NCI-H2107 treated with DMSO at 0.1 percent for 48 hours (cell line): ENCODE measurements at regions not wholly inside any gene's neighbourhood (a gene's known extent, or its start where the extent isn't known, plus 50 kb on each side); places are given as distances from the start of the nearest gene placed in this dataset.

Experiments used
- DNase-seq: peaks from one replicate; lab custom pipeline; 2025; ENCODE audit not compliant: unreplicated experiment; lab: John Stamatoyannopoulos, UW

DNA sequence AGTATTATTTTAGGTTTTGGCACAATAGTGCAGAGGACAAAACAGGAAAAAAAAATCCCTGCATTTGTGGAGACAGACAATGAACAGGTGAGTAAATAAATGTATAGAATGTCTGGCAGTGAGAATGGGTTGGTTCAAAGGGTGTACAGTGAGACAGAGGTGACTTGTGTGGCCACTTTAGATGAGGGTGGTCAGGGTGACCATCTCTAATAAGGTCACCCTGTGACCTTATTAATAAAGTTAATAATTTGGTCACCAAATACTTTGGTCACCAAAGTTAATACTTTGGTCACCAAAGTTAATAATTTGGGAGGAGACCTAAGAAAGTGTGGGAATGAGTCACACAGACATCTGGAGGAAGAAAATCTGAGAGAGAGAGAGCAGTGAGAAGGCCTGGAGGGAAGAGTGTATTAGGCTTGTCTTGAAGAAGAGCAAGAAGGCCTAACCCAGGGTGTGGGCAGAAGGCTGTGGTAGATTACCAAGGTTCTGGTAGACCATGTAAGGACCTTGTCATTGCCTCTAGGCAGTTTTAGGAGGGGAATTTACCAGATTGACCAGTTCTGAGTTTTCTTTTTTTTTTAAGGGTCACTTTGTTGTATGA lies 1368.4 kb upstream of the CELF4 start:
- DNase-seq: no peak

DNA sequence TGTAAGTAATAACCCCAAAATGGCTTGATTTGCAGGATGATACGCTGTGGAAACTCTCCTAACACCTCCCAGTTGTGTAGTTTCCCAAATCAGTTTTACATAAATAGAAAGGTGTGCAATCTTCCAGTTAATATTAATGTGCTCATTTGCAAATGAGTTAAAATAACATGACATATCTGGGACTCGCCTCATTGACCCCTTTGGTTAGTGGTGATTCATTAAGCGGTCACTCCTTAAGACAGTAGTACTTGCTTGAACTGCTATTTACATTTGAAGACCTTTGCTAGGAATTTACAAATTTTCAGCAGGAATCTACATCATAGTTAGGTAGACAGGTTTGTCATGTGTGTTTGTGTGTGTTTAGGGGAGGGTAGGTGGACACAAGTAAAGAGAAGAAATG lies 1367.7 kb upstream of the CELF4 start:
- no peak for DNase-seq

DNA sequence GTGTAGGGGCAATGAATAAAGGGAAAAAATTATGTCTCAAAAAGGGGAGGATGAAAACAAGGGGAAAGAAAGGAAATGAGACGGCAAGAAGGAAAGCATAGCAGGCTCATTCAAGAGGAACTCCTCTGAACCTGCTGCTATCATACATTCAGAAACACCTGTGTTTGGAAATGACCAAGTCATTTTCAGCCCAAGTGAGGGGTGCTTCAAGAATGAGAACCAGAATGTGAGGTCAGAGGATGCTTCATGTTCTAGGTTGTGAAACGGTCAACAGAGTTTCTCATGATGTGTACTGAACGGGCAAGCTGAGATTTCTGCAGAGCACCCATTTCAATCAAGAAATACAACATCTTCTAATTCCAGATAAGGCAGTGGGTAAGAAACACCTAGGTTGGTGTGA lies 1367.2 kb upstream of the CELF4 start:
- DNase-seq: no peak

DNA sequence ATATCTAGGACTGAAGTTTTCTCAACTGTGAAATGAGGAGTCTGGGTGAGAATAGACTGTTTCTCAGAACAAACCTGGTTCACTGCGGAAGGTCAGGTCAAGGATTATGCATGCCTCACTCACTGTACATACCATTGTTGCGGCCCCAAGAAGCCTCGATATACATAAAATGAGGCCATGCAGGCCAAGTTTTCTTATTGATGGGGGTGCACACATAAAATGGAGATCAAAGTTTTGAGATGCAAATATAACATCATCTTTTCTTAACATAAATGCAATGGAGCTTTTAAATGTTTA lies 1366.1 kb upstream of the CELF4 start:
- no peak for DNase-seq

DNA sequence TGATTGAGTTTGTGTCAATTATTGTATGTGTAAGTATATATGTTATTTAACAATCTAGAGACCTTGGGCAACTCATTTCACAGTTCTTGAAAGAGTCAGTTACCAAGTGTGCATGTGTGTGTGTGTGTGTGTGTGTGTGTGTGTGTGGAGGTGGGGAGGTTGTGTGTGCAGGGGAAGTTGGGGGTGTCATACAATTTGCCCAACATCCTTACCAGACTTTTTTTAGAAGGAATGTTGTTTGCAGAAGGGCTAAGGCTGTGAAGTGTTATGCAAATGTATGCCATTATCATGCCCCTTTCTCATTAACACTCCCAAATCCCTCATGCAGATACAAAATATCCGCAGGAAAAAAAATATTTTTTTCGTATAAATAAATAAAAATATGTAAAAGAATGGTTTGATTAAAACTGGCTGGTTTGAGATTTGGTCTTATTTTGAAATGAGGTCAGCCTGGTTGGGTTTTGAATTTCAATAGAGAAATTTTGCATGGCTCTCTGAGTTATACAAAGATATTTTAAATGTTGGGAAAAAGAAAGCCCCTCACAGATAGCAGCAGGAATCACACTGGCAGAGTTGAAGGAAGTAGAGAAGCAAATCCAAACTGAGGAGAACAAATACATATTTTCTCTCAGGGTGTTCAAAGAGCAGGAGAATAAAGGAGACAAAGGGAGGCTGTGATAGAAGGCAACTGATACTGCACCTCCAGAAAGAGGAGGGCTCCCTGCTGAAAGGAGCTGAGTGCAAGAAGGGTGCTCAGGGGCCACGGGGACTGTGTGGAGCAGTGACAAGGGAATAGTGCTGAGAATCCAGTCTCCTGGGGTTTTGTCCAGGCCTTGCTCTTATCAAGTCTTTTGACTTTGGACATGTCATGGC lies 1365.5 kb upstream of the CELF4 start:
- no peak for DNase-seq

DNA sequence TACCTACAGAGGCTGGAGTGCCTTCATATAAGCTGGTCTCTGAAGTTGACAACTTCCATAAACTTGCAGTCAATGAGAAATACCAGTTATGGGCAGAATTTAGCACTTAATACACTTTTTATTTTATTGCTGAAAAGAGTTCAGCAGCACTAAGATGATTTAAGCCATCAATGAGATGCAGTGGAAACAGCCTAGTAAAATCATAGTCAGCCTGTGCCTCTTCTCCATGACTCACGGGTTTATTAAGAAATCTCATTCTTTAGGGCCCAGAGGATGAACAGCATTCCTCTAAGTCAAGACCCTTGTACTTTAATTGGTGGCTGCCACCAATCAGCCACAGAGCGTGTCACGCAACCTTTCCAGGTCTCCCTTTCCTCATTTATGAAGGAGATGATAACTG lies 1357.9 kb upstream of the CELF4 start:
- no peak for DNase-seq

DNA sequence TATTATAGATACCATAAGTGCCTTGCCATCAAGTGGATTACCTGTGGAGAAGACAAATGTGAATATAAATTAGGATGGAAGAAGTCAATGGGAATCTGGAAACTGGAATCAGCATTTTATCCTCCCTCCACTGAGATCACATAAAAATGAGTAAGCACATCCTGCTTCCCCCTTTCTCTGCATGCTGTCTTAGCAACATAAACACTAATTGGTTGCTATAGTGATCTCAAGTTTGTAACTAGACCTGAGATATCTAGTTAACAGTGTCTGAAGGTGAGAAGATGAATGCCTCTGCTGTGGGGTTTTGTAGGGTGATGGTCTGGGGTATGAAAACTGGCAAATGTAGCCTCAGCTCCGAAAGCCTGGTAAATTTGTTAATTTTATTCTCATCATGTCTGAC lies 1357.5 kb upstream of the CELF4 start:
- DNase-seq: peak; percentile 21

DNA sequence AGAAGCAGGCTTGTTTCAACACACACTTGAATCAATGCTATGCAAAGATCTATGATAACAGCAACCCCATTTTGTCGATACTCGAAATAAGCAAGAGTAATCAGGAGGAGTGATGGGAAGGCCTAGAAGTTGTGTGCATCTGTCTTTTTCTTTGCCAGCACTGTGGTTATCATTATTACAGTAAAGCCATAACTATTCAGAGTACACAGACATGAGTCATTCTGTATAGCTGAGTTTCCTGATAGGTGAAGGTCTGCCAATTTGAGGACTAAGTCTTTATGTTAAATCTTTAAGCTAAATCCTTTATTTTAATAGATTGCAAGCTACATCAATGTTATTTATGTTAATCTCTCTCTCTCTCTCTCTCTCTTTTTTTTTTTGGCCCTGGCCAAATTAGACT lies 1344.4 kb upstream of the CELF4 start:
- DNase-seq: no peak

DNA sequence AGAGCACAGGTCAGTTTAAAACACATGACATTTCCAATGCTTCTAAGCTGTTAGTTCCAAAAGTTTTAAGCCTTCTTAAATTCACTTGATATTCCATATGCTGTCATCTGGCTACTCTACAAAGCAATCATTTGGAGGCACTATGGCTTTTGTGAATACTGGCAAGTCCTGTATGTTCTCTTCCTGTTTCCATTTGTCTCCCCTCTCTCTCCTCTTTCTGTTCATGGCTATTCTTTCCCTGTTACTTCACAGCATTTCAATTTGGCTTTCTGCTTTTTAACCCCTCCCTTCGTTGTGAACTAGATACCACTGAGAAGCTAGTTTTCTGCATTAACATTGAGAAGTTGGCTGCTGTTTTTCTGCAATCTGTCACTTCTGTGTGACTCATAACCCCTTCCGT lies 1337.2 kb upstream of the CELF4 start:
- no peak for DNase-seq

DNA sequence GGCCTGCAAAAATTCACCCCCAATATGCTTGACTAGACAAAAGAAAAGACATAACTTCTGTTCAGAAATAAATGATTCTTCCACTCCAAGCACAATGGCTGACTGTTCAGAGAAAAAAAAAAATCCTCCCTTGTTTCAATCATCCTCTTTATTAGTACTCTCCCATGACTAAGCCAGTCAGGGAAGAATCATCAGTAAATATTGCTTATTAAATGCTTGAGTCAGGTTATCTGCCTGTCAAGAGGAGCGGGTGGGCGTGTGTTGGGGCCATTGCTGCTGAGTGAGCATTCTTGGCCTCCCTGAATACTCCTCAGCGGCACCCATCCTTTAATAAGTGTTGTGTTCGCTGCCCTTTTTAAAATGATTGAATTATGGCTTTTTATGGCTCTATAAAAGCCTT lies 1334.8 kb upstream of the CELF4 start:
- DNase-seq: no peak

DNA sequence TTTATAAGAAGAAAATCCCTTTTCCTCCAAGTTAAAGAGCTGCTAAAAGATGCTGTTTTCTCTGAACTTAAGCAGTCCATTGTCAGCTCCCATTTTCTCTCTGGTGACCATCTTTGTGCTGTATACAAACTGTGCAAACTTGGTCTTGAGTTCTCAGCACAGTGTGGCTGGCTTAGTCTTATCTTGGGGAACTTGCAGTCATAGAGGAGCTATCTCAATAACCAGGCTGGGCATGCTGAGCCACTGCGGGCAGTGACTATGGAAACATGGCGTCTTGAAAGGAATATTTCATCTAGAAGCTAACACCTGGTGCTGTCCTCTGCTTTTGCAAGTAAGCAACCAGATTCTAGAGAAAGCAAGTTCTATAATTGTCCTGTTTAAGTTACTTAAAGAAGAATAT lies 1334.4 kb upstream of the CELF4 start:
- DNase-seq: no peak

DNA sequence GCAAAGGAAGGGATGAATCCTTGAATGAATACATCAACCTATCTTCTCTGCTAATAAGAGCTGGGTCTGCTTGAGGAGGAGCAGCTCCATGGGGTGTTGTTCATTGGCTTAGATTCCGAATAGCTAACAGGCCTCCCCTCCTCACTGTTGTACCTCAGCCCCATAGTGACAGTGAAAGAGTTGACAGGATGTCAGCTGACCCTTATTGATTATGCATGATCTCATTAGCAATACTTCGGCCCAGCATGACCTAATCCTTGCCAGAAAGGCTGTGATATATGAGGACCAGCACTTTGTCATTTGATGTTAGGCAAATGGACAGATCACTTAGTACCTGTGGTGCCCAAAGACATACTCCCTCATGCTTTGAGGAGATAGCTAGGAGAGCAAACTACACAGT lies 1333.7 kb upstream of the CELF4 start:
- DNase-seq: no peak

DNA sequence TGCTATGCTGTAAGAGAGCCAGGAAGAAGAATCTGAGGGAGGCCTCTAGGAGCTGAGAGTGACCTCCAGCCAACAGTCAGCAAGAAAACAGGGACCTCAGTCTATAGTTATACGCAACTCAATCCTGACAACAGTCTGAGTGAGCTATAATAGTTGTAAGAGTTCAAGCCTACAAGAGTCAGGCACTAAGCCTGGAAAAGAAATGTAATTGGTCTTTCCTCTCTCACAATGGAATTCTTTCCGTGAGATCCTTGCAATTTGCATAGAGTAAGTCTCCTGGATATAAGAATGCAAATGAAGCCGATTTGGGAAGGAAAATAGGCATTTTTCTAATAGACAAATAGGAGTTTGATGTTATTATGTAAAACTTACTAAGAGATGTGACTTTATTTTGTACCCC lies 1332.6 kb upstream of the CELF4 start:
- DNase-seq: no peak

DNA sequence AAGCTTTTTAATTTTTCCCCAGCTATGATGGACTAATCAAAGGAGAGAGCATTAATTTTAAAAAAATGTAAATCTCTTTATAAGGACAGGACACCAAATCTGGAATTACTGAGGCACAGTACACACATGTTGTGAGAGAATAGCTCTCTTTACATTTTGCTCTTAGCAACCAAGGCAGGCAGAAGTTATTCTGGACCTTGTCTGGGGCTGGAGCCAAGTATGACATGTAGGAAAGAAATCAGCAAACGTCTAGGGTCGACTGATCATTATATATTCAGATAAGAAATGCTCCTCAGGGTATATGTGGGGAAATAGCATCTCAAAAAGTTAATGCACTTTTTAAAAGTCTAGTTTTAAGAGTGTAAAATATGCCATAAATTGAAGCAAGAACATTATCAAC lies 1330.0 kb upstream of the CELF4 start:
- no peak for DNase-seq

DNA sequence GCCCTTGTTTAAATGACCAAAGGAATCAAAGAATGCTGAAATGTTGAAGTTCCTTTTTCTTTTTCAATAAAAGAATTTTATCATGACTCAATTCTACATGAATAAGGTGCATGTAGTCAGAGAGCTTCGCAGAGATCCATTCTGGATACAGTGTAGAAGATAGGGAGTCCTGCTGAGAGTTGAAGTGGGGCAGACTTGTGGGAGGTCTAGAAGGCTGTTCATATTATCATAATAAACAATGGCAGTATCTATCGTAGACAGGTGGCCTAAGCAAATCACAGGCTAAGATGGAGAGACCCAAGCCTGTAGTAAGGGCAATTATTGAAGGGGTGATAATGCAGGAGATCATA lies 1322.0 kb upstream of the CELF4 start:
- no peak for DNase-seq

DNA sequence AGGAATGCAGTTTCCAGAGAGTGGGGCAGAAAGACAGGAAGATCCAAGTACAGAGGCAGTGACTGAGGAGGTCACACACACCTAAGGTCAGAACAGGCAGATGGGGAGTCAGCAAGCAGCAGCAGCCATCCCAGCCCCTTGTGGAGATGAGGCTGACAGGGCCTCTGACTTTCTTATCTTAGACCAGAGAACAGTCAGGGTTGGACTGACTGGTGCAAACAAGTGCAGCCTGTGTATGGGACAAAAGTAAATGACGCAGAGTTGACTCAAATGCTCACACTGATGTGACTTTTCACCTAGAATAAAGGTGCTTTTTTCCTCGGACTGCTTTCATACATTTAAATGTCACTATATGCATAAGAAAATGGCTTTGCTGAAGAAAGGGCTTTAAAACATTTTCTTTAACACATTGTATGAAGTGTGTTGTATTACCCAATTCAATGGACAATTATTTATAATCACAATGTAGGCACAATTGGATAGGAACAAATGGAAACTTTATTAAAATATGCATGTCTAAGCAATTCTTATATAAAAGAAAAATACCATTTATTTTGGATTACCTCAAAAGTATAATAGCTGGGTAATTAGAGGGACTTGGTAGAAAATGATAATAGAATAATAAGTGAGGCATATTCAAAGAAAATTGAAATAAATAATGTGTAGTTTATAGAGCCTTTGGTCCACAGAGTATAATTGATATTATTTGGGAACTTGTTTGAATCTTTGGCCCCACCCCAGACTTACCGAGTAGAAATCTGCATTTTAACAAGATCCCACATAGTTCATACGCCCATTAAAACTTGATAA lies 1321.5 kb upstream of the CELF4 start:
- DNase-seq: no peak

DNA sequence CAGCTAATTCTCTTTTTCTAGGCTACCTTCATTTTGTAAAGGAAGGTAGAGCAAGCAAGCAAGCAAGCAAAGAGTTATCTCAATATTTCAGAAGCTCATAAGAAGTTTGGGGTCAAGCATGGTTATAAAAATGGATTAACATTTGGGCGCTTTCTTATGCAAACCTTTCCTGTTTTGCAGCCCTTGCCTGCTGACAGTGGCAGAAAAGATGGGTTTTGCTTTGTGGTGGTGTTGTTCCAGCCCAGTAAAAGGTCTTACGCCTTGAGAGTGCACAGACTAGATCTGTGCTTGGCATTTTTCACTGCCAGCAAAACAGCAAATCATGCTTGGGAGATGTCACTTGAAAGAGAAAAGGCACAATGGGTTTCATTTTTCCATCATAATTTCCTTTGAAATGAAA lies 1320.6 kb upstream of the CELF4 start:
- DNase-seq: no peak

DNA sequence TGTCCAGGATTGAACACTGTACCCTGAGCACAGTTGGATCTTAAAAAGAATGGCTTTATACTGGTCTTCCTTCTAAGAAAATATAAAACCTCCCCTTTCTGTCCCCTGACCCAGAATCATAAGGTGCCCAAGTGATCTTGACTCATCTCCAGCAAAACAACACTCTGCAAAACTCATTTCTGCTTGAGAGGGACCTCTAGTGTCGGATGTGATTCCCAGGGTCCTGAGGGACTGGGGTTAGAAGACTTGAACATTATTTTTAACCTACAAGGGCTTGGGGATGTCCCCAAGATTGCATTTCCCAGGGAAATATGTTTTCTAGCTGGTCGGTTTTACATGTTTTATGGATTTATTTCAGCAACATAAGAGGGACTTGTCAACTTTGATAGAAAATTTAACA lies 1318.5 kb upstream of the CELF4 start:
- no peak for DNase-seq

DNA sequence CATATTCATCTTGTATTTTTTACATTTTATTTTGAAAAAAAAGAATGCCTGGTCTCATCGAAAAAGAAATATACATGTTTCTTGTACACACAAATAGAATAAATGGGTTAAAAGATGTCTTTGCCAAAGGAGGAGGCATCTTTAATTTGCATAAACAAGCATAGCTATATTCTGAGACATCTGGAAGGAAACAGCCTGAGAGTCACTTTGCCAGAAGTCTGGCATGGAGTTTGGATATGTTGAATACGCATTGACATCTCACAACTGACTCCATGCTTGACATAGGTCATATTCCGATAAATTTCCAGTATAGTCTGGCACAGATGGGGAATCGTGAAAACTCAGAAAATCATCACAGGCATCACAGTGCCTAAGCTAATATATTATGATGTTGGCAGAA lies 1317.5 kb upstream of the CELF4 start:
- DNase-seq: no peak

DNA sequence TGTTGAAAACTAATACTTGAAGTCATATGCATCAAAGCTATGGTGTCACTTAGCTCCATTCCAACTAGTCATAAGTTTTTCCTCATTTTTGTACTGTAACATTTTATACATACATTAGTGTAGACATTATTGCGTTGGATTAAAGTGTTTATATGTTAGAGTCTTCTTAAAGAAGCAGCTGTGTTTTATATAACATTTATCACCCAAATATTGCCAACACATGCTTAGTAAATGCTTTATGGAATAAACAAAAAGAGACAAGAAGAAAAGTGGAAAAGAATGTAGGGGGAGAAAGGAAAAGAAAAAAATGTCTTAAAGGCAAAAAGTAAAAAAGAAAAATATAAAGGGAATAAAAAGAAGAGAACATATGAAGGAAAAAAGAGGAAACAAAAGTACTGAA lies 1314.3 kb upstream of the CELF4 start:
- no peak for DNase-seq

DNA sequence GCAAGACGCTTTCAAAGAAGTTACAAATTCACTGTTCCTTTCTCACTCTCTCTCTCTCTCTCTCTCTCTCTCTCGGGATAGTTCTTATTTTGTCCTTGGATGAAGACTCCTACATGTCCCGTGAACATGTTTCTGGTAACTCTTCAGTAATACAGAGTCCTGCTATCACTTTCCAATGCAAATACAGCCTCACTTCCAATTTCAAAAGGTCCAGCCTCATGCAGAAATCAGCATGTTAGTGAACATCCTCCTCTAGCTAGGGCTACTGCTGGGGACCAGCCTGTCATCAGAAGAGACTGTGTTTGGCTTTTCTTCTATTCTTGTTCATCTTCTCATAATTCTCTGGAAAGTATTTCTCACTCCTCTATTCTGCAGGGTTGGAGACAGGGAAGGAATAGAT lies 1306.7 kb upstream of the CELF4 start:
- DNase-seq: no peak

DNA sequence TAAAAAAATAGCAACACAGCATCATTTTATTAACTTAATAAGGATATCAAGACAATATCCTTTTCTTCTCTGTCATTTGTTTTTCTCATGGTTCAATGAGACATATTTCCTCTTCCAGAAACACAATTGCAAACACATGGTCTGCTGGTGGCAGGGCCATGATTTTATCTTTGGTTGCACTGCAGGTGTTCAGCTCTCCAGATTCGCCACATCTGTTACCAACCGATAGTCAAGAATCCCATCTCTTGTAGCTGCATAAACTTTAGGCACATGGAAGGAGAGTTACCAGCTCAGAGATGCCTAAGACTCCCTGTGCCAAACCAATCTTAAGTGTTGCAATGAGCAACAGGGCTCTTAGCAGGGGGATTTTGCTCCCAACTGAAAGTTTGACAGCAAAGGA lies 1303.2 kb upstream of the CELF4 start:
- no peak for DNase-seq
